Right ventricle myocardium superior (tissue), 1 donor: ENCODE measurements at regions not wholly inside any gene's neighbourhood (a gene's known extent, or its start where the extent isn't known, plus 50 kb on each side); places are given as distances from the start of the nearest gene placed in this dataset.

Experiments
- ATAC-seq: fragments of 200-7000 bp; cut with Tn5 transposase; one replicate; pipeline ENCODE4 v1.9.1; 2020; ENCODE audit warnings: mild to moderate bottlenecking; ENCODE audit not compliant: poor library complexity
- DNase-seq: peaks from one replicate; pipeline ENCODE4 v3.0.0-alpha.2; 2020
- intact Hi-C: fragments of 100-400 bp; cut with DNase I; formaldehyde crosslinking; loops from one replicate; pipeline ENCODE4 v1.11.2; 2022
- donor health status: DM: no; HTN: yes; CAD: no; lungs with severe emphysema.

GRCh38 chr10:116792817-116793216 is 50.5 kb upstream of the HSPA12A start:
- no peak for DNase-seq
- intact Hi-C loops, result no loop called here
- no peak for ATAC-seq

- intact Hi-C loops, result loop anchor here (2.0 kb wide), 1 partner anchor 380 kb away; no protein-coding TSS in a partner anchor
- ATAC-seq (no peak), DNase-seq (no peak)
Measured at GRCh38 chr10:116796469-116796868, 52.8 kb upstream of the ENO4 start.

DNA sequence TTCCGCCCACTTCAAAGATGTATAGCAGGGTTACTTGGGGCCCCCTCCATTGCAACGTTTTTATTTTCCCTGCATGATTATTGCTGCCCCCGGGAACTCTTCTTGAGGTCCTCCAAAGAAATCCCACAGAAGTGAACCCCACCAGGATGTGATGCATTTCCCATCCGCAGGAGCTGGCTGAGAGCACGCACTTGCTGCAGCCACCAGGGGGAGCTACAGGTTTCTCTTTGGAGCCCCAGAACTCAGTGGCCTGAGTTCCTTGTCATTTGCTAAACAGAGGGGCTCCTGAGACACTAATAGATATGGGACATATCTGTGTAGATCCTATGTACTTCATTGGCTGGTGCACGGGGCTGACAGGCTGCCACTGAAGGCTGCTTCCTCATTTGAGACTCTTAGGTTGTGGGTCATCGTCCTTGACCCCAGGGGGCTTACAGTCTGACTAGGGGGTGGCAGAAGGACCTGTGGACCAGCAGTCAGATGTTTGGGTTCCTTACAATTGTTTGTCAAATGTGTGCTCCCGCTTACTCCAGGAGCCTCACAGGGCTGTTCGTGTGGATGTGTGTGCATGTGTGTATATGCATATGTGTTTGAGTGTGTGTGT is 52.3 kb upstream of the ENO4 start:
- DNase-seq, result peak; percentile 76
- intact Hi-C loops, result loop anchor here (2.0 kb wide), 1 partner anchor 380 kb away; no protein-coding TSS in a partner anchor
- peak; percentile 87 for ATAC-seq

DNA sequence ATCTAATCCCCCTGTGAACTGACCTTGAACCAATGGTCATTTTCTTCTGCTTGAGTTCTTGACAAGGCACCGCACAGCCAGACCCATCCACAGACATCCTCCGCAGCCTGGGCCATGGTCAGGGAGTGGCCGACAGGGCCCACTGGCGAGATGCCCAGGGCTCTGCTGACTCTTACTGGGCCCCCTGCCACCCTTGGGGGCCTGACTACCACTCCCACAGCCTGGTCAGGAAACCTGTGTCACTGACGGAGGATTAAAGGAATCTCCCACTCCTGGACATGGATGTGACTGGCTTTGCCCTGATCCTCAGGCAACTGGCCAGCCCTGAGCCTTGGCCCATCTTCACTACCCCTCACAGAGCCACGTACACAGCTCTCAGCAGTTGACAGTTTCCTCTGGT is 50.4 kb upstream of the ENO4 start:
- ATAC-seq (no peak), DNase-seq (no peak)
- intact Hi-C loops, result no loop called here
